Osteoblast (primary cell): ENCODE measurements at regions not wholly inside any gene's neighbourhood (a gene's known extent, or its start where the extent isn't known, plus 50 kb on each side); places are given as distances from the start of the nearest gene placed in this dataset.
A peak's percentile ranks its signal among the peaks of the same experiment; 100 is the strongest.

ENCODE experiments used
- DNase-seq: peaks from one replicate; pipeline ENCODE4 v3.0.0; 2011; ENCODE audit warnings: low spot score, mixed read lengths; ENCODE audit not compliant: insufficient read length; ENCODE audit errors: missing footprints
- H2AFZ ChIP-seq: 2 replicates; pipeline ENCODE4 v1.6.0; 2011; ENCODE audit warnings: mild to moderate bottlenecking, low read length
- H3K27ac ChIP-seq: 2 replicates; pipeline ENCODE4 v1.5.1; 2011; ENCODE audit warnings: mild to moderate bottlenecking, low read depth, low read length, moderate library complexity
- H3K27me3 ChIP-seq: 2 replicates; pipeline ENCODE4 v1.6.0; 2012; ENCODE audit warnings: mild to moderate bottlenecking, control low read depth, inconsistent platforms, low read length, moderate library complexity; ENCODE audit not compliant: insufficient read depth
- H3K36me3 ChIP-seq: 2 replicates; pipeline ENCODE4 v1.5.1; 2011; ENCODE audit warnings: mild to moderate bottlenecking, low read length, control low read depth, moderate library complexity; ENCODE audit not compliant: insufficient read depth
- H3K4me1 ChIP-seq: 2 replicates; pipeline ENCODE4 v1.5.1; 2011; ENCODE audit warnings: mild to moderate bottlenecking, low read length, control low read depth, moderate library complexity; ENCODE audit not compliant: insufficient read depth
- H3K4me2 ChIP-seq: 2 replicates; pipeline ENCODE4 v1.6.0; 2011; ENCODE audit warnings: mild to moderate bottlenecking, low read length; ENCODE audit not compliant: insufficient read depth
- H3K4me3 ChIP-seq: fragments of 200-600 bp; sonication (generic); 3 replicates; pipeline ENCODE4 v1.5.1; 2012; ENCODE audit warnings: mild to moderate bottlenecking, low read length, inconsistent platforms; ENCODE audit not compliant: insufficient read depth
- H3K79me2 ChIP-seq: 2 replicates; pipeline ENCODE4 v1.6.0; 2012; ENCODE audit warnings: mild to moderate bottlenecking, low read length, control low read depth, inconsistent platforms; ENCODE audit not compliant: insufficient read depth
- H3K9me3 ChIP-seq: 2 replicates; pipeline ENCODE4 v1.5.1; 2011; ENCODE audit warnings: low read depth, low read length, control low read depth
- H4K20me1 ChIP-seq: 2 replicates; pipeline ENCODE4 v1.6.0; 2012; ENCODE audit warnings: mild to moderate bottlenecking, low read length, control low read depth; ENCODE audit not compliant: insufficient read depth
- TF ChIP-seq, protein P1 (sequence below): IDR thresholded peaks from 2 replicates; pipeline ENCODE4 v1.5.1; 2011; ENCODE audit warnings: mild to moderate bottlenecking, low read depth, low read length, moderate library complexity; ENCODE audit errors: extremely low read depth

- TF ChIP-seq, protein P1, sequence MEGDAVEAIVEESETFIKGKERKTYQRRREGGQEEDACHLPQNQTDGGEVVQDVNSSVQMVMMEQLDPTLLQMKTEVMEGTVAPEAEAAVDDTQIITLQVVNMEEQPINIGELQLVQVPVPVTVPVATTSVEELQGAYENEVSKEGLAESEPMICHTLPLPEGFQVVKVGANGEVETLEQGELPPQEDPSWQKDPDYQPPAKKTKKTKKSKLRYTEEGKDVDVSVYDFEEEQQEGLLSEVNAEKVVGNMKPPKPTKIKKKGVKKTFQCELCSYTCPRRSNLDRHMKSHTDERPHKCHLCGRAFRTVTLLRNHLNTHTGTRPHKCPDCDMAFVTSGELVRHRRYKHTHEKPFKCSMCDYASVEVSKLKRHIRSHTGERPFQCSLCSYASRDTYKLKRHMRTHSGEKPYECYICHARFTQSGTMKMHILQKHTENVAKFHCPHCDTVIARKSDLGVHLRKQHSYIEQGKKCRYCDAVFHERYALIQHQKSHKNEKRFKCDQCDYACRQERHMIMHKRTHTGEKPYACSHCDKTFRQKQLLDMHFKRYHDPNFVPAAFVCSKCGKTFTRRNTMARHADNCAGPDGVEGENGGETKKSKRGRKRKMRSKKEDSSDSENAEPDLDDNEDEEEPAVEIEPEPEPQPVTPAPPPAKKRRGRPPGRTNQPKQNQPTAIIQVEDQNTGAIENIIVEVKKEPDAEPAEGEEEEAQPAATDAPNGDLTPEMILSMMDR: no peak
- DNase-seq: no peak
- H3K27me3 ChIP-seq: peaks cover 5% of the 10 kb centered on the region
- no peaks in the 10 kb centered on the region for H3K36me3 ChIP-seq
- no peak overlapping the region for H3K4me3 ChIP-seq
- H4K20me1 ChIP-seq: no peaks in the 10 kb centered on the region
- no peak overlapping the region for H3K4me2 ChIP-seq
- no peaks in the 10 kb centered on the region for H3K4me1 ChIP-seq
- H3K9me3 ChIP-seq: no peaks in the 10 kb centered on the region
- no peak overlapping the region for H3K27ac ChIP-seq
- no peaks in the 10 kb centered on the region for H3K79me2 ChIP-seq
- no peak overlapping the region for H2AFZ ChIP-seq
Observed at GRCh38 chr3:117005911-117006522, 296.4 kb downstream of the TUSC7 start.

GRCh38 chr3:117010318-117010717 lies 300.7 kb downstream of the TUSC7 start:
- Histone ChIP-seq H2AFZ (no peak overlapping the region), H3K36me3 (no peaks in the 10 kb centered on the region), H4K20me1 (no peaks in the 10 kb centered on the region), H3K9me3 (no peaks in the 10 kb centered on the region), H3K4me3 (no peak overlapping the region), H3K27me3 (peaks cover 5% of the 10 kb centered on the region), H3K27ac (no peak overlapping the region), H3K4me1 (peaks cover 8% of the 10 kb centered on the region), H3K4me2 (no peak overlapping the region), H3K79me2 (no peaks in the 10 kb centered on the region)
- TF ChIP-seq, protein P1: no peak
- DNase-seq: no peak

DNA sequence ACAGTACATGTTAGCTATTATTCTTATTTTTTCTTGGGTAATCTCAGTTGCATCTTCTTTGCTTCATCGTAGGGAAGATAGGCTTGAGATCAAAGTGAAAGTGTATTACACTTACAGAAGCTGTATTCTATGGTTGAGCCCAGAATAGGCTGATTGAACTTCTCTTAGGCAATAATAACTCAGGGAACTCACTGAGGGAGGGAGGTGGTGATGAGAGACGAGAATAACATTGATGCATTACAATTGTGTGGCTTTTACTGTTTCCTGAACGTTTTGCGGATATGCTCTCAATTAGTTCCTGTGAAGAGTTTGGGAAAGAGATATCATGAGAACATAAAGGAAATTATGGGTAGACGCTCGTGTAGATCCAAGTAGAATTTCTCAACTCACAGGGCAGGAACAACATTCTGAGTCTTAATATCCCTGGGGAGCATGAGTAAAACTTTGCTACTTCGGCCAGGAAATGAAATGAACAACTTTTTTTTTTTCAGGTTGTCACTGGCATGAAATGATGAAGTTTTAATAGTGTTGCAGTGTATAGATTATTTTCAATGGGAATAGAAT lies 302.2 kb downstream of the TUSC7 start:
- TF ChIP-seq, protein P1: no peak
- Histone ChIP-seq H3K9me3 (no peaks in the 10 kb centered on the region), H4K20me1 (no peaks in the 10 kb centered on the region), H3K4me1 (peaks cover 8% of the 10 kb centered on the region), H3K4me3 (peak overlapping the region; percentile 39), H3K79me2 (no peaks in the 10 kb centered on the region), H3K27ac (no peak overlapping the region), H3K36me3 (no peaks in the 10 kb centered on the region), H3K4me2 (peak overlapping the region; percentile 62), H2AFZ (no peak overlapping the region), H3K27me3 (peaks cover 11% of the 10 kb centered on the region)
- no peak for DNase-seq

GRCh38 chr3:117016378-117016777 lies 306.8 kb downstream of the TUSC7 start:
- Histone ChIP-seq H3K79me2 (no peaks in the 10 kb centered on the region), H3K36me3 (no peaks in the 10 kb centered on the region), H3K27ac (no peak overlapping the region), H2AFZ (no peak overlapping the region), H4K20me1 (no peaks in the 10 kb centered on the region), H3K4me2 (no peak overlapping the region), H3K27me3 (peaks cover 12% of the 10 kb centered on the region), H3K4me1 (peaks cover 12% of the 10 kb centered on the region), H3K4me3 (no peak overlapping the region), H3K9me3 (no peaks in the 10 kb centered on the region)
- TF ChIP-seq, protein P1: peak; percentile 4
- no peak for DNase-seq
